Small intestine (tissue), 7 donors: ENCODE measurements at regions not wholly inside any gene's neighbourhood (a gene's known extent, or its start where the extent isn't known, plus 50 kb on each side); places are given as distances from the start of the nearest gene placed in this dataset.

Source experiments
- DNase-seq, 2 donors: peaks; one replicate each; pipeline versions ENCODE4 v3.0.0 to v3.0.0-alpha.2; 2013
- FAIRE-seq: peaks from 2 replicates; lab custom pipeline; 2012; peaks lifted over from hg19 to GRCh38; lab: Jason Lieb, UNC
- H3K27ac ChIP-seq, 3 donors: one replicate each; pipeline ENCODE4 v1.5.1; 2013; ENCODE audit warnings: low read length in 2 of 3, mild to moderate bottlenecking in 2 of 3, control low read depth in 1 of 3, inconsistent platforms in 1 of 3, low read depth in 1 of 3, moderate library complexity in 1 of 3
- H3K27me3 ChIP-seq, 3 donors: one replicate each; pipeline ENCODE4 v1.6.1; 2013; ENCODE audit warnings: low read length in 3 of 3, inconsistent platforms in 1 of 3; ENCODE audit not compliant: control insufficient read depth in 3 of 3, insufficient read depth in 3 of 3
- H3K36me3 ChIP-seq, 3 donors: one replicate each; pipeline ENCODE4 v1.6.1; 2013; ENCODE audit warnings: low read length in 3 of 3, inconsistent platforms in 1 of 3, low read depth in 1 of 3, mild to moderate bottlenecking in 1 of 3, moderate library complexity in 1 of 3; ENCODE audit not compliant: control insufficient read depth in 3 of 3, insufficient read depth in 2 of 3
- H3K4me1 ChIP-seq, 3 donors: one replicate each; pipeline ENCODE4 v1.6.1; 2013; ENCODE audit warnings: low read length in 2 of 3, inconsistent platforms in 1 of 3, low read depth in 1 of 3, mild to moderate bottlenecking in 1 of 3, moderate library complexity in 1 of 3; ENCODE audit not compliant: control insufficient read depth in 3 of 3, insufficient read depth in 2 of 3
- H3K4me3 ChIP-seq, 3 donors: one replicate each; pipeline ENCODE4 v1.5.1; 2013; ENCODE audit warnings: low read length in 3 of 3, control low read depth in 1 of 3, inconsistent platforms in 1 of 3, low read depth in 1 of 3, mild to moderate bottlenecking in 1 of 3, moderate library complexity in 1 of 3
- H3K9me3 ChIP-seq, 2 donors: one replicate each; pipeline ENCODE4 v1.6.1; 2013; ENCODE audit warnings: low read depth in 1 of 2, low read length in 1 of 2; ENCODE audit not compliant: control insufficient read depth in 2 of 2, insufficient read depth in 1 of 2
- WGBS, 3 donors: extraction: QIAGEN DNeasy Blood & Tissue Kit; methylation state at CpG; one replicate each; pipeline ENCODE4 v1.1.7; 2013; 5-methylcytosine and 5-hydroxymethylcytosine counted together
- donor health status: healthy with polysubstance abuse.
- donor health status: control.
- donor health status: control.
- donor health status: Bipolar disorder and iron deficiency.
- donor health status: healthy.

- H3K9me3 ChIP-seq = no peaks in the 10 kb centered on the region
- no peak overlapping the region for H3K4me3 ChIP-seq
- no peak overlapping the region for H3K27ac ChIP-seq
- WGBS, 3 donors = 61 to 69% (median 63%) methylated on average over 5 of the region's 5 CpGs
- DNase-seq = no peak
- no peaks in the 10 kb centered on the region for H3K4me1 ChIP-seq
- FAIRE-seq = no peak
- H3K36me3 ChIP-seq = no peaks in the 10 kb centered on the region
- H3K27me3 ChIP-seq = no peaks in the 10 kb centered on the region
These were observed 58.5 kb downstream of the IGLL5 start for GRCh38 chr22:22946131-22946530.

- no peak overlapping the region for H3K27ac ChIP-seq
- H3K36me3 ChIP-seq = no peaks in the 10 kb centered on the region
- no peaks in the 10 kb centered on the region for H3K4me1 ChIP-seq
- WGBS, 3 donors = 82 to 91% (median 86%) methylated on average over 10 of the region's 10 CpGs
- DNase-seq (no peak), FAIRE-seq (no peak)
- H3K4me3 ChIP-seq = no peak overlapping the region
- H3K27me3 ChIP-seq = no peaks in the 10 kb centered on the region
- H3K9me3 ChIP-seq = peaks cover 0 to 2% of the 10 kb centered on the region in 2 donors
These were observed 61.3 kb downstream of the IGLL5 start for GRCh38 chr22:22948651-22949571.

DNA sequence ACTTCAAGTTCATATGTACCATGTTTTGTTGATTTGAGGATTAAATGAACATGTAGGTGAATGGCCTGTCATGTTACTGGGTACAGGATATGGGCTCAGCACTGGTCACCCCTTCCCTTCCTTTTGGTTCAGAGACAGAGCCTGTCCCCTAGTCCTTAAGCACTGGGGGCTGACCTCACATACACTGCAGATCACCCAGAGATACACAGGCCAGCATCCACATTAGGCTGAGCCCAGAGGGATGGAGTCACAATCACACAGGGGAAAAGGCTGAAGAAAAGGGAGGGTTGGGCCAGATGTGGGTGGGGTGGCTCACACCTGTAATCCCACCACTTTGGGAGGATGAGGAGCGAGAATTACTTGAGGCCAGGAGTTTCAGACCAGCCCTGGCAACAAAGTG, 62.3 kb downstream of the IGLL5 start:
- H3K27ac ChIP-seq = no peak overlapping the region
- 81 to 92% (median 91%) methylated on average over 1 of the region's 1 CpG for WGBS, 3 donors
- no peak overlapping the region for H3K4me3 ChIP-seq
- FAIRE-seq = no peak
- H3K4me1 ChIP-seq = no peaks in the 10 kb centered on the region
- no peaks in the 10 kb centered on the region for H3K27me3 ChIP-seq
- no peaks in the 10 kb centered on the region for H3K36me3 ChIP-seq
- peaks cover 0 to 2% of the 10 kb centered on the region in 2 donors for H3K9me3 ChIP-seq
- no peak for DNase-seq

DNA sequence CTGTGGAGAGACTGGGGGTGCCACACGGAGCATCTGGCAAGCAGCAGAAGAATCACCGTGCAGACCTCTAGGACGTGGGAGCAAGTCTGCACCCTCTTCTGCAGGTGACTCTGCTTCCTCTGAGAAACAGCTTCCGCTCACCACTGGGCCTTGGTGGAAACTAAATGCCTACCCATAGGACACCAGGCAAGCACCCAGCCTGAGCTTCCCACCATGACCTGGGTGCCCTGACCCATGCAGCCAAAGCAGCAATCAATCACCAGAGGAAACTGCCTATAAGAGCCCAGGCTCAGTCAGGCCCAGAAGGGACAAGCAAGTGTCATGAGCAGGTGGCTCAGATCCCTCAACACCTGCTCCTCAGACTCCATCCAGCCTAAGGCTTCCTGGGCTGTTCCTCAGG, 63.4 kb downstream of the IGLL5 start:
- Histone ChIP-seq H3K36me3 (no peaks in the 10 kb centered on the region), H3K4me1 (no peaks in the 10 kb centered on the region), H3K9me3 (peaks cover 0 to 2% of the 10 kb centered on the region in 2 donors), H3K27ac (no peak overlapping the region), H3K4me3 (no peak overlapping the region), H3K27me3 (no peaks in the 10 kb centered on the region)
- 82 to 91% (median 90%) methylated on average over 4 of the region's 4 CpGs for WGBS, 3 donors
- DNase-seq (no peak), FAIRE-seq (no peak)

DNA sequence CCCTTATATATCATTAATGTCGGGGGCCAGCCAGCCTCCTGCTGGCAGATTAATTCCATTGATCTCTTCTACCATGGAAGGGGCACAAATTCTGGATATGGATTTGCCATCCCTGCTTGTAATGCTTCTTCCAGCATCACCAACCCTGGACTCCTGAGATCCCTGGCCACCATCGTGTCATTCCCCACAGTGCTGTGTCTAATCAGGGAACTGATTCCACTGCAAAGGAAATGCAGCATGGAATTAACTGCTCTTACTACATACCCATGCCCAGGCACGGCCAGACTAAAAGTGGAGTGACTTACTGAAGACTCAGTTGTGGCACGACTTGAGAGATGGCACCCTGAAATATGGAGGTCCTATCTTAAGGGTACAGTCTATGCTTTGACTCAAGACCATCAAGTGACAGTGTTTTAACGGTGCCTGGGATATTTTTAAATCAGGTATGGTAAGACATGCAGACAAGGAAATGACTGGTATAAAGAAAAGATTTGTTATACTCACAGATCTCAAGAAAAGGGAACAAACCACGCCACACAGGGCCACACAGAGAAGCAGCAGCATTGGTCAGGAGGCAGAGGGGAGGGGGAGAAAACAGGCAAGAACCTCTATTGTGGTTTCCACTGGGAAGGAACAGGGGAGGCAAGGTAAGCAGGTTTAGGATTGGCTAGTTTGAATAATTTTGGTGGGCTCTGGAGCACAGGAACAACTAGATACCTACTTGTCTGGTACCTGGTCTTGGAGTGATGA, 65.1 kb downstream of the IGLL5 start:
- Histone ChIP-seq H3K4me3 (no peak overlapping the region), H3K27ac (no peak overlapping the region), H3K27me3 (peaks cover 0 to 3% (median 0%) of the 10 kb centered on the region in 3 donors), H3K36me3 (no peaks in the 10 kb centered on the region), H3K4me1 (no peaks in the 10 kb centered on the region), H3K9me3 (peaks cover 0 to 2% of the 10 kb centered on the region in 2 donors)
- WGBS, 3 donors = 65 to 85% (median 84%) methylated on average over 6 of the region's 6 CpGs
- FAIRE-seq (no peak), DNase-seq (no peak)

GRCh38 chr22:22953791-22954190, 66.2 kb downstream of the IGLL5 start:
- Histone ChIP-seq H3K4me3 (no peak overlapping the region), H3K27me3 (peaks cover 0 to 3% (median 0%) of the 10 kb centered on the region in 3 donors), H3K4me1 (no peaks in the 10 kb centered on the region), H3K27ac (no peak overlapping the region), H3K36me3 (no peaks in the 10 kb centered on the region), H3K9me3 (peaks cover 0 to 2% of the 10 kb centered on the region in 2 donors)
- no peak for DNase-seq
- WGBS, 3 donors = 70 to 77% (median 76%) methylated on average over 5 of the region's 5 CpGs
- no peak for FAIRE-seq

GRCh38 chr22:22954656-22955055, 67.0 kb downstream of the IGLL5 start:
- Histone ChIP-seq H3K27me3 (peaks cover 0 to 3% (median 0%) of the 10 kb centered on the region in 3 donors), H3K4me1 (peaks cover 0 to 2% (median 1%) of the 10 kb centered on the region in 3 donors), H3K36me3 (no peaks in the 10 kb centered on the region), H3K27ac (no peak overlapping the region), H3K4me3 (no peak overlapping the region), H3K9me3 (peaks cover 0 to 2% of the 10 kb centered on the region in 2 donors)
- FAIRE-seq (no peak), DNase-seq (peak in 1 of 2 donors; percentile 36)
- WGBS, 3 donors = 7 to 22% (median 8%) methylated on average over 16 of the region's 16 CpGs

GRCh38 chr22:22955276-22955798, 67.7 kb downstream of the IGLL5 start:
- peaks cover 0 to 8% (median 4%) of the 10 kb centered on the region in 3 donors for H3K4me1 ChIP-seq
- H3K9me3 ChIP-seq = peaks cover 0 to 2% of the 10 kb centered on the region in 2 donors
- FAIRE-seq (no peak), DNase-seq (no peak)
- WGBS, 3 donors = 43 to 57% (median 48%) methylated on average over 5 of the region's 5 CpGs
- no peak overlapping the region for H3K4me3 ChIP-seq
- H3K27ac ChIP-seq = no peak overlapping the region
- peaks cover 0 to 3% (median 0%) of the 10 kb centered on the region in 3 donors for H3K27me3 ChIP-seq
- H3K36me3 ChIP-seq = no peaks in the 10 kb centered on the region
